SK-N-MC (cell line): ENCODE measurements at regions not wholly inside any gene's neighbourhood (a gene's known extent, or its start where the extent isn't known, plus 50 kb on each side); places are given as distances from the start of the nearest gene placed in this dataset.

Experiments used
- DNase-seq: peaks from one replicate; pipeline ENCODE4 v3.0.0-alpha.2; 2011; ENCODE audit warnings: low read depth, low spot score
- H3K27ac ChIP-seq: fragments of 200-600 bp; sonication (generic); 2 replicates; pipeline ENCODE4 v1.5.1; 2016; ENCODE audit warnings: mixed run types
- H3K36me3 ChIP-seq: fragments of 200-600 bp; sonication (generic); 2 replicates; pipeline ENCODE4 v1.6.1; 2017; ENCODE audit warnings: antibody characterized with exemption, low read length, mixed read lengths; ENCODE audit not compliant: insufficient read depth
- H3K4me3 ChIP-seq: fragments of 200-600 bp; sonication (generic); 2 replicates; pipeline ENCODE4 v1.5.1; 2016
- H3K9ac ChIP-seq: fragments of 200-600 bp; sonication (generic); 2 replicates; pipeline ENCODE4 v1.8.0; 2017; ENCODE audit warnings: mixed run types, mixed read lengths; ENCODE audit not compliant: insufficient read length
- H3K9me3 ChIP-seq: fragments of 200-600 bp; sonication (generic); 2 replicates; pipeline ENCODE4 v1.6.1; 2017; ENCODE audit warnings: low read depth, mild to moderate bottlenecking, antibody characterized with exemption, low read length, moderate library complexity, mixed read lengths
- EZH2 ChIP-seq: fragments of 200-600 bp; sonication (generic); IDR thresholded peaks from one replicate; pipeline ENCODE4 v1.6.1; 2017; ENCODE audit warnings: antibody characterized with exemption
- FOXP2 ChIP-seq: optimal IDR thresholded peaks from 2 replicates; pipeline ENCODE3; 2011; ENCODE audit warnings: mild to moderate bottlenecking, moderate library complexity; ENCODE audit not compliant: insufficient read depth; ENCODE audit errors: extremely low read length, control extremely low read depth
- POLR2AphosphoS5 ChIP-seq: IDR thresholded peaks from 2 replicates; pipeline ENCODE4 v1.6.1; 2012; ENCODE audit warnings: mild to moderate bottlenecking, low read depth, low read length, borderline replicate concordance

DNA sequence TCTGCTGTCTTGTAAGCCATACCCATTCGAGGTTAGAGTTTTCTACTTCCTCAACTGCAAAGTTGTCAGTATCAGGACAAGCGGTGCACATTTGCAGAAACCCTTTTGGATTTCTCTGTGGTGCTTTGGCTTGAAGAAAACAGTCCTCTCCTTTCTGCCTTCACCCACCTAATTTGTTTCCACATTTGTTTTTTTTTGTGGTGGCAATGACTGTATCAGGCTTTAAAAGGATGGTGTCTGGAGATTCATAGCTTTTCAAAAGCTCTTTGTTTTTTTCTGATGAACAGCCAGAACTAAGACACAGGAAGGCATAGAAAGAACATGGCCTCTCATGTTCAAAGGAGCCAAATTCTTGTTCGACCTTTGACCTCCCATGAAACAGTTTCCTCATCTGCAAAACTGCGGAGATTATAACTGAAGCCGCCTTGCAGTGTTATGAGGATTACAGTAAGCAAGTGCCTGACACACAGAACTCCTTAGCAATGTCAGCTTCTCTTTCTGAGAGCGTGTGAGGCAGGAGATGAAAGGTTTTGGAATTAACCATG lies 270.6 kb upstream of the TBX3 start:
- Histone ChIP-seq H3K4me3 (no peak overlapping the region), H3K27ac (no peak overlapping the region), H3K9me3 (no peaks in the 10 kb centered on the region), H3K9ac (no peak overlapping the region), H3K36me3 (no peaks in the 10 kb centered on the region)
- TF ChIP-seq EZH2 (no peak), POLR2AphosphoS5 (no peak), FOXP2 (no peak)
- no peak for DNase-seq

- no peak overlapping the region for H3K4me3 ChIP-seq
- no peak for DNase-seq
- H3K9ac ChIP-seq: no peak overlapping the region
- H3K36me3 ChIP-seq: no peaks in the 10 kb centered on the region
- no peak overlapping the region for H3K27ac ChIP-seq
- TF ChIP-seq EZH2: no peak
- TF ChIP-seq POLR2AphosphoS5: no peak
- TF ChIP-seq FOXP2: no peak
- H3K9me3 ChIP-seq: no peaks in the 10 kb centered on the region
Measured at GRCh38 chr12:114952573-114953271, 268.7 kb upstream of the TBX3 start.

- Histone ChIP-seq H3K9ac (no peak overlapping the region), H3K9me3 (no peaks in the 10 kb centered on the region), H3K27ac (no peak overlapping the region), H3K4me3 (no peak overlapping the region), H3K36me3 (no peaks in the 10 kb centered on the region)
- no peak for TF ChIP-seq FOXP2
- no peak for TF ChIP-seq EZH2
- TF ChIP-seq POLR2AphosphoS5: no peak
- no peak for DNase-seq
Measured at GRCh38 chr12:114949058-114949820, 265.3 kb upstream of the TBX3 start.

DNA sequence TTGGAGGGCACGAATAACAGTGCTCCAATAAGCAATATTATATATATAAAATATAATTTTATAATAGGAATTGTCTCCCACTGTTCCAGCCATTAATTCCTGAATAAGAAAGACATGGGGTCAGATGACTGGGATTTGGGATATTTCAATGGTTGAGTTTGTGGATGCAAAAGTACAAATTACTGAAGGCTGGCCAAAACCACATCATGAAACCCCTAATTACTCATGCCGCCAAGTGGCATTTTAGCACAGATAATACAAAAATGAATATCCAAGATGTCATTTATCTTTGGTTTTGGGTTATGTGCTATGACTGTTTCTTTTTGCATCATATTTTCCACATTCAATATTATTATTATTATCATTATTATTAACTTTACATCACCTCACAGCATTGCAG lies 261.4 kb upstream of the TBX3 start:
- no peak overlapping the region for H3K27ac ChIP-seq
- no peak overlapping the region for H3K4me3 ChIP-seq
- H3K9me3 ChIP-seq: no peaks in the 10 kb centered on the region
- TF ChIP-seq EZH2: no peak
- TF ChIP-seq POLR2AphosphoS5: no peak
- no peak for TF ChIP-seq FOXP2
- no peak overlapping the region for H3K9ac ChIP-seq
- no peaks in the 10 kb centered on the region for H3K36me3 ChIP-seq
- no peak for DNase-seq

GRCh38 chr12:114944736-114945135 lies 260.8 kb upstream of the TBX3 start:
- DNase-seq: no peak
- no peaks in the 10 kb centered on the region for H3K36me3 ChIP-seq
- H3K27ac ChIP-seq: no peak overlapping the region
- no peak for TF ChIP-seq FOXP2
- TF ChIP-seq EZH2: no peak
- no peak for TF ChIP-seq POLR2AphosphoS5
- no peak overlapping the region for H3K9ac ChIP-seq
- no peaks in the 10 kb centered on the region for H3K9me3 ChIP-seq
- H3K4me3 ChIP-seq: no peak overlapping the region

DNA sequence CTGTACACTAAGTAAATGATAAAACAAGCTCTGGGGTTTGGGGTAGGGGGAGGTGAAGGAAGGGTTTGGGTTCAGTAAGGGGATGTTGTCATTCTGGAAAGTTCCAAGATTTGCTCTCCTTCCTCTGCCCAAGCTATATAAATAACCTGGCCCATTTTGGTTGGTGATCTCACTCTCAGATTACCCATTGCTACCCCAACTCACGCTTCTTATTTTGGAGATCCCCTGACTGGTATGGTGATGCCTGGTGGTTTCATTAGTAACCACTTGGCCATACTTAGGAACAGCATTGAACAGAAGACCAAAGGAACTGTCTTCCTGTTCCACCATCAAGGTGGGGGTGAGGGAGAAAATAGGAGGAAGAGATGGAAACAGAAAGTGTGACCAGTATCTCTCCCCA lies 259.6 kb upstream of the TBX3 start:
- H3K9me3 ChIP-seq: no peaks in the 10 kb centered on the region
- no peak for TF ChIP-seq POLR2AphosphoS5
- TF ChIP-seq FOXP2: no peak
- TF ChIP-seq EZH2: no peak
- no peaks in the 10 kb centered on the region for H3K36me3 ChIP-seq
- H3K4me3 ChIP-seq: no peak overlapping the region
- no peak overlapping the region for H3K9ac ChIP-seq
- H3K27ac ChIP-seq: no peak overlapping the region
- no peak for DNase-seq

GRCh38 chr12:114938487-114939210 lies 254.7 kb upstream of the TBX3 start:
- DNase-seq: no peak
- Histone ChIP-seq H3K27ac (no peak overlapping the region), H3K36me3 (no peaks in the 10 kb centered on the region), H3K9ac (no peak overlapping the region), H3K4me3 (no peak overlapping the region), H3K9me3 (no peaks in the 10 kb centered on the region)
- TF ChIP-seq POLR2AphosphoS5 (no peak), EZH2 (no peak), FOXP2 (no peak)
